ENCODE measurements at regions not wholly inside any gene's neighbourhood (a gene's known extent, or its start where the extent isn't known, plus 50 kb on each side); places are given as distances from the start of the nearest gene placed in this dataset.

- Mint-ChIP-seq H3K4me3 (no peak overlapping the region), H3K36me3 (no peaks in the 10 kb centered on the region), H3K4me1 (ENCODE audit: low read depth) (peaks cover 18% of the 10 kb centered on the region), H3K27me3 (peaks cover 20% of the 10 kb centered on the region), H3K27ac (no peak overlapping the region), H3K9me3 (no peaks in the 10 kb centered on the region)
- intact Hi-C loops (cut with micrococcal nuclease), result no loop called here
- CTCF ChIA-PET, result no interaction called here
- no peak for DNase-seq
- POLR2A ChIA-PET, result no interaction called here
Observed at GRCh38 chr15:70265466-70265978, 167.8 kb upstream of the TLE3 start.

GRCh38 chr15:70264738-70265465 is 167.2 kb upstream of the TLE3 start:
- no peaks in the 10 kb centered on the region for H3K36me3 Mint-ChIP-seq
- no peak overlapping the region for H3K27ac Mint-ChIP-seq
- no peak for DNase-seq
- H3K9me3 Mint-ChIP-seq, result no peaks in the 10 kb centered on the region
- no peak overlapping the region for H3K4me3 Mint-ChIP-seq
- intact Hi-C loops (cut with micrococcal nuclease), result no loop called here
- POLR2A ChIA-PET, result no interaction called here
- CTCF ChIA-PET, result no interaction called here
- H3K27me3 Mint-ChIP-seq, result peaks cover 20% of the 10 kb centered on the region
- H3K4me1 Mint-ChIP-seq (ENCODE audit: low read depth), result peaks cover 24% of the 10 kb centered on the region

GRCh38 chr15:70264014-70264582 is 166.4 kb upstream of the TLE3 start:
- ChIA-PET CTCF (interaction anchor here (0.8 to 1.3 kb wide), 2 partner anchors 203 to 561 kb away, joined by 3 read pairs; no protein-coding TSS in a partner anchor), POLR2A (no interaction called here)
- intact Hi-C loops (cut with micrococcal nuclease), result no loop called here
- no peak for DNase-seq
- Mint-ChIP-seq H3K27me3 (peaks cover 20% of the 10 kb centered on the region), H3K36me3 (no peaks in the 10 kb centered on the region), H3K27ac (no peak overlapping the region), H3K4me1 (ENCODE audit: low read depth) (peaks cover 32% of the 10 kb centered on the region), H3K9me3 (no peaks in the 10 kb centered on the region), H3K4me3 (no peak overlapping the region)

- POLR2A ChIA-PET, result no interaction called here
- Mint-ChIP-seq H3K27ac (no peak overlapping the region), H3K9me3 (no peaks in the 10 kb centered on the region), H3K4me3 (no peak overlapping the region), H3K4me1 (ENCODE audit: low read depth) (peaks cover 43% of the 10 kb centered on the region), H3K36me3 (no peaks in the 10 kb centered on the region), H3K27me3 (peaks cover 11% of the 10 kb centered on the region)
- intact Hi-C loops (cut with micrococcal nuclease), result no loop called here
- CTCF ChIA-PET, result interaction anchor here (1.3 kb wide), 1 partner anchor 204 kb away, joined by 3 read pairs; no protein-coding TSS in a partner anchor
- no peak for DNase-seq
Observed at GRCh38 chr15:70262591-70263274, 165.0 kb upstream of the TLE3 start.

GRCh38 chr15:70262171-70262570 is 164.5 kb upstream of the TLE3 start:
- POLR2A ChIA-PET, result no interaction called here
- peaks cover 7% of the 10 kb centered on the region for H3K27me3 Mint-ChIP-seq

GRCh38 chr15:70261083-70261482 is 163.4 kb upstream of the TLE3 start:
- H3K36me3 Mint-ChIP-seq, result no peaks in the 10 kb centered on the region
- H3K4me1 Mint-ChIP-seq (ENCODE audit: low read depth), result peaks cover 40% of the 10 kb centered on the region
- no peaks in the 10 kb centered on the region for H3K9me3 Mint-ChIP-seq
- ChIA-PET CTCF (no interaction called here), POLR2A (no interaction called here)
- no peak overlapping the region for H3K4me3 Mint-ChIP-seq
- no peak overlapping the region for H3K27ac Mint-ChIP-seq
- intact Hi-C loops (cut with micrococcal nuclease), result no loop called here
- DNase-seq, result no peak
- H3K27me3 Mint-ChIP-seq, result peaks cover 1% of the 10 kb centered on the region

More at GRCh38 chr15:70262171-70262570, 164.5 kb upstream of the TLE3 start:
- intact Hi-C loops (cut with micrococcal nuclease), result no loop called here
- no peak overlapping the region for H3K4me3 Mint-ChIP-seq
- no peaks in the 10 kb centered on the region for H3K9me3 Mint-ChIP-seq
- DNase-seq, result no peak
- CTCF ChIA-PET, result no interaction called here
- no peak overlapping the region for H3K27ac Mint-ChIP-seq
- peaks cover 48% of the 10 kb centered on the region for H3K4me1 Mint-ChIP-seq (ENCODE audit: low read depth)
- H3K36me3 Mint-ChIP-seq, result no peaks in the 10 kb centered on the region

- DNase-seq, result no peak
- H3K4me3 Mint-ChIP-seq, result no peak overlapping the region
- no peaks in the 10 kb centered on the region for H3K9me3 Mint-ChIP-seq
- H3K27ac Mint-ChIP-seq, result no peak overlapping the region
- H3K27me3 Mint-ChIP-seq, result peaks cover 1% of the 10 kb centered on the region
- H3K36me3 Mint-ChIP-seq, result no peaks in the 10 kb centered on the region
- intact Hi-C loops (cut with micrococcal nuclease), result no loop called here
- H3K4me1 Mint-ChIP-seq (ENCODE audit: low read depth), result peaks cover 40% of the 10 kb centered on the region
- CTCF ChIA-PET, result interaction anchor here (0.7 kb wide), 1 partner anchor 165 kb away, joined by 3 read pairs; no protein-coding TSS in a partner anchor
- POLR2A ChIA-PET, result no interaction called here
Observed at GRCh38 chr15:70260580-70260979, 162.9 kb upstream of the TLE3 start.

GRCh38 chr15:70259640-70260508 is 162.2 kb upstream of the TLE3 start:
- Mint-ChIP-seq H3K27ac (no peak overlapping the region), H3K36me3 (no peaks in the 10 kb centered on the region), H3K4me3 (no peak overlapping the region), H3K4me1 (ENCODE audit: low read depth) (peaks cover 40% of the 10 kb centered on the region), H3K27me3 (peaks cover 1% of the 10 kb centered on the region), H3K9me3 (no peaks in the 10 kb centered on the region)
- peak; percentile 35 for DNase-seq
- ChIA-PET CTCF (interaction anchor here (0.7 to 2.0 kb wide), 6 partner anchors 40 to 797 kb away, joined by 3 to 5 read pairs (median 4); no protein-coding TSS in a partner anchor), POLR2A (interaction anchor here (1.4 kb wide), 1 partner anchor 40 kb away, joined by 6 read pairs; no protein-coding TSS in a partner anchor)
- intact Hi-C loops (cut with micrococcal nuclease), result loop anchor here (2.0 to 10.0 kb wide), 6 partner anchors 41 to 795 kb away; partner anchors contain the start of gene TLE3

- DNase-seq, result no peak
- H3K4me3 Mint-ChIP-seq, result peak overlapping the region; percentile 48
- CTCF ChIA-PET, result interaction anchor here (1.1 to 2.0 kb wide), 8 partner anchors 41 to 797 kb away, joined by 3 to 5 read pairs (median 4); no protein-coding TSS in a partner anchor
- intact Hi-C loops (cut with micrococcal nuclease), result loop anchor here (2.0 to 10.0 kb wide), 6 partner anchors 42 to 794 kb away; partner anchors contain the start of gene TLE3
- peaks cover 40% of the 10 kb centered on the region for H3K4me1 Mint-ChIP-seq (ENCODE audit: low read depth)
- peak overlapping the region; percentile 63 for H3K27ac Mint-ChIP-seq
- no peaks in the 10 kb centered on the region for H3K36me3 Mint-ChIP-seq
- peaks cover 1% of the 10 kb centered on the region for H3K27me3 Mint-ChIP-seq
- POLR2A ChIA-PET, result interaction anchor here (0.9 to 1.6 kb wide), 5 partner anchors 15 to 52 kb away, joined by 3 to 6 read pairs (median 4); no protein-coding TSS in a partner anchor
- H3K9me3 Mint-ChIP-seq, result no peaks in the 10 kb centered on the region
Observed at GRCh38 chr15:70259028-70259424, 161.3 kb upstream of the TLE3 start.

GRCh38 chr15:70258369-70259027 is 160.8 kb upstream of the TLE3 start:
- H3K4me3 Mint-ChIP-seq, result peak overlapping the region; percentile 48
- ChIA-PET CTCF (interaction anchor here (0.7 to 2.0 kb wide), 9 partner anchors 42 to 796 kb away, joined by 3 to 5 read pairs (median 4); no protein-coding TSS in a partner anchor), POLR2A (interaction anchor here (0.9 to 1.6 kb wide), 5 partner anchors 14 to 53 kb away, joined by 3 to 6 read pairs (median 4); no protein-coding TSS in a partner anchor)
- peak overlapping the region; percentile 63 for H3K27ac Mint-ChIP-seq
- H3K9me3 Mint-ChIP-seq, result no peaks in the 10 kb centered on the region
- H3K27me3 Mint-ChIP-seq, result peaks cover 1% of the 10 kb centered on the region
- H3K4me1 Mint-ChIP-seq (ENCODE audit: low read depth), result peaks cover 40% of the 10 kb centered on the region
- no peaks in the 10 kb centered on the region for H3K36me3 Mint-ChIP-seq
- DNase-seq, result peak; percentile 94
- intact Hi-C loops (cut with micrococcal nuclease), result loop anchor here (1.0 to 10.0 kb wide), 7 partner anchors 42 to 794 kb away; partner anchors contain the start of gene TLE3
